ENCODE measurements at regions not wholly inside any gene's neighbourhood (a gene's known extent, or its start where the extent isn't known, plus 50 kb on each side); places are given as distances from the start of the nearest gene placed in this dataset.

DNA sequence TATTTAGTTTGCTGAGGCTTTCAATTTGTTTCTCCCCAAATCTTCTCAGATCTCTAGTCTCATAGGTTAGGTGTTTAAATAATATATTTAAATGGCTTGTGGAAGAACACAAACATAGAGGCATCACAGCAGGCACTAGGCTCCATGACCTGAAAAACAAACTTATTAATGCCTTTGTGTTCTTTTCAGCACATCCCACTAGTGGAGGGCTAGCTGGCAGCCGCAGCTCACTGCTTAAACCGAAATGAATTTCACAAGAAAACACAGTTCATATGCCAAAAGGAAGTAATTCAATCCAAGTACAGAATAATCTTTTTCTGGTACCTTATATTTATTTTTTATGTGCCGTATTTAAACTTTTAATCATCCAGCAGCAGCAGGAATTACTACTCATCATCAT lies 382.5 kb downstream of the PLK2 start:
- no peaks in the 10 kb centered on the region for H3K9me2 ChIP-seq (ENCODE audit: low read depth, low read length)
- no peaks in the 10 kb centered on the region for H3K4me1 ChIP-seq (ENCODE audit: insufficient read depth, low read length, severe bottlenecking)
- no peak overlapping the region for H3K4me2 ChIP-seq (ENCODE audit: low read length)
- no peak overlapping the region for H3K27ac ChIP-seq (ENCODE audit: low read depth, low read length, poor library complexity, severe bottlenecking)
- H3F3A ChIP-seq (ENCODE audit: insufficient read depth, low read length), result no peaks in the 10 kb centered on the region
- H3K4me3 ChIP-seq (ENCODE audit: low read depth, low read length, poor library complexity, severe bottlenecking), result no peak overlapping the region
- no peak overlapping the region for H3K9ac ChIP-seq (ENCODE audit: low read length)
- TF ChIP-seq EZH2 (IDR thresholded peaks at IDR 0.05; ENCODE audit: borderline replicate concordance, low read length), result no peak
- TF ChIP-seq CTCF (IDR thresholded peaks at IDR 0.05; ENCODE audit: low read length), result no peak
- no peaks in the 10 kb centered on the region for H4K20me1 ChIP-seq (ENCODE audit: insufficient read depth, low read length)
- H2AFZ ChIP-seq (ENCODE audit: low read length), result no peak overlapping the region
- no peaks in the 10 kb centered on the region for H3K9me3 ChIP-seq (ENCODE audit: low read length)
- H3K79me2 ChIP-seq (ENCODE audit: insufficient read depth, low read length), result no peaks in the 10 kb centered on the region
- no peaks in the 10 kb centered on the region for H3K27me3 ChIP-seq (ENCODE audit: insufficient read depth, low read length)
- H3K36me3 ChIP-seq (ENCODE audit: insufficient read depth, low read length), result no peaks in the 10 kb centered on the region

DNA sequence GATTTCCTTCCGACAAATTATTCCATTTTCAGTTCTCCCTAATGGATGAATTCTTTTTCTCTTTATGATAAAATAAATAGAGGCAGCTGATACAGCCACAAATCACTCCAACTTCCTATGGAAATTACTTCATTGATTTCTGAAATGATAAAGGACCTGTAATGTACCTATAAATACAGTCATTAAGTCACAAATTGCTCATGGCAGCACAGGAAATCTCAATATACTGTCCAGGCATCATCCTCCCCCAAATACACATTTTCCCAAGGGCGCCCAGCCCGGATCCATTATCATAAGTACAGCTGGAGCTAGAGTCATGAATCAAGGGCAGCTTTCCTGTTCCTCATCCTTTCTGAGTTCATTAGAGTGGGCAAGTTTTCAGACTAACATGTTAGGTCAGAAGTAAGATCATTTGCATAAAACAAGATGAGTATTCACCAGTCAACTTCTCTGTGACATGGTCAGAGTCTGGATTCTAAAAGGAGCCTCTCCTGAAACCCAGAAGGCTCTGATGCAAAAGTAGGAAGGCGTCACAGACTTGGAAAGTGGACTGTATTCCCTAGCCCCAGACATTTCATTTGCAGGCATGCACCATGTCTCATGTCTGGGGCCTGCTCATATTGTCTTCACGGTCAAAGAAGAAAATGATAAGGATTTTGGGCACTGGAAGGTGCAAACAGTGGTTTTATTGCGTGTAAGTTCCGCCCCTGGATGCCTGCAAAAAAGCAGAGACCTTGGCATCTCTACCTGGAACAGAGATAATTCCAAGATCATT lies 383.2 kb downstream of the PLK2 start:
- no peaks in the 10 kb centered on the region for H3K36me3 ChIP-seq (ENCODE audit: insufficient read depth, low read length)
- no peaks in the 10 kb centered on the region for H3K9me2 ChIP-seq (ENCODE audit: low read depth, low read length)
- H2AFZ ChIP-seq (ENCODE audit: low read length), result no peak overlapping the region
- no peaks in the 10 kb centered on the region for H3K4me1 ChIP-seq (ENCODE audit: insufficient read depth, low read length, severe bottlenecking)
- no peak overlapping the region for H3K9ac ChIP-seq (ENCODE audit: low read length)
- no peaks in the 10 kb centered on the region for H3K27me3 ChIP-seq (ENCODE audit: insufficient read depth, low read length)
- no peaks in the 10 kb centered on the region for H3F3A ChIP-seq (ENCODE audit: insufficient read depth, low read length)
- no peaks in the 10 kb centered on the region for H4K20me1 ChIP-seq (ENCODE audit: insufficient read depth, low read length)
- H3K79me2 ChIP-seq (ENCODE audit: insufficient read depth, low read length), result no peaks in the 10 kb centered on the region
- no peak overlapping the region for H3K4me2 ChIP-seq (ENCODE audit: low read length)
- no peak overlapping the region for H3K27ac ChIP-seq (ENCODE audit: low read depth, low read length, poor library complexity, severe bottlenecking)
- no peak for TF ChIP-seq EZH2 (IDR thresholded peaks at IDR 0.05; ENCODE audit: borderline replicate concordance, low read length)
- TF ChIP-seq CTCF (IDR thresholded peaks at IDR 0.05; ENCODE audit: low read length), result no peak
- H3K9me3 ChIP-seq (ENCODE audit: low read length), result no peaks in the 10 kb centered on the region
- H3K4me3 ChIP-seq (ENCODE audit: low read depth, low read length, poor library complexity, severe bottlenecking), result no peak overlapping the region

- TF ChIP-seq CTCF (IDR thresholded peaks at IDR 0.05; ENCODE audit: low read length) (no peak), EZH2 (IDR thresholded peaks at IDR 0.05; ENCODE audit: borderline replicate concordance, low read length) (no peak)
- no peak overlapping the region for H2AFZ ChIP-seq (ENCODE audit: low read length)
- H3K4me2 ChIP-seq (ENCODE audit: low read length), result no peak overlapping the region
- H3K9me2 ChIP-seq (ENCODE audit: low read depth, low read length), result no peaks in the 10 kb centered on the region
- H3K4me3 ChIP-seq (ENCODE audit: low read depth, low read length, poor library complexity, severe bottlenecking), result no peak overlapping the region
- H3K9ac ChIP-seq (ENCODE audit: low read length), result no peak overlapping the region
- no peaks in the 10 kb centered on the region for H3K9me3 ChIP-seq (ENCODE audit: low read length)
- H3K36me3 ChIP-seq (ENCODE audit: insufficient read depth, low read length), result no peaks in the 10 kb centered on the region
- no peak overlapping the region for H3K27ac ChIP-seq (ENCODE audit: low read depth, low read length, poor library complexity, severe bottlenecking)
- H3F3A ChIP-seq (ENCODE audit: insufficient read depth, low read length), result no peaks in the 10 kb centered on the region
- H3K27me3 ChIP-seq (ENCODE audit: insufficient read depth, low read length), result no peaks in the 10 kb centered on the region
- H3K4me1 ChIP-seq (ENCODE audit: insufficient read depth, low read length, severe bottlenecking), result no peaks in the 10 kb centered on the region
- H4K20me1 ChIP-seq (ENCODE audit: insufficient read depth, low read length), result no peaks in the 10 kb centered on the region
- H3K79me2 ChIP-seq (ENCODE audit: insufficient read depth, low read length), result no peaks in the 10 kb centered on the region
These were observed 384.0 kb downstream of the PLK2 start for GRCh38 chr5:58075907-58076306.
